HFFc6 (cell line): ENCODE measurements at regions not wholly inside any gene's neighbourhood (a gene's known extent, or its start where the extent isn't known, plus 50 kb on each side); places are given as distances from the start of the nearest gene placed in this dataset.
A peak's percentile ranks its signal among the peaks of the same experiment; 100 is the strongest.

Experiments used
- DNase-seq: peaks from one replicate; pipeline ENCODE4 v3.0.0-alpha.2; 2018
- H3K27ac Mint-ChIP-seq: 2 replicates; pipeline ENCODE4 v1.8.0; 2020; ENCODE audit warnings: mild to moderate bottlenecking, mixed read lengths
- H3K27me3 Mint-ChIP-seq: 2 replicates; pipeline ENCODE4 v1.8.0; 2021; ENCODE audit warnings: mild to moderate bottlenecking, moderate library complexity, mixed read lengths; ENCODE audit not compliant: insufficient read depth
- H3K36me3 Mint-ChIP-seq: 2 replicates; pipeline ENCODE4 v1.8.0; 2021; ENCODE audit warnings: low read depth, mixed read lengths
- H3K4me1 Mint-ChIP-seq: 2 replicates; pipeline ENCODE4 v1.8.0; 2020; ENCODE audit warnings: low read depth, mixed read lengths
- H3K4me3 Mint-ChIP-seq: 2 replicates; pipeline ENCODE4 v1.8.0; 2020; ENCODE audit warnings: mild to moderate bottlenecking, moderate library complexity, mixed read lengths
- H3K9me3 Mint-ChIP-seq: 2 replicates; pipeline ENCODE4 v1.8.0; 2020; ENCODE audit warnings: mild to moderate bottlenecking, mixed read lengths
- TF ChIP-seq, protein P1 (sequence below): fragments of 200-600 bp; sonication (generic); IDR thresholded peaks from 2 replicates; pipeline ENCODE4 v1.5.0; 2021; ENCODE audit warnings: antibody characterized with exemption, mild to moderate bottlenecking

DNA sequence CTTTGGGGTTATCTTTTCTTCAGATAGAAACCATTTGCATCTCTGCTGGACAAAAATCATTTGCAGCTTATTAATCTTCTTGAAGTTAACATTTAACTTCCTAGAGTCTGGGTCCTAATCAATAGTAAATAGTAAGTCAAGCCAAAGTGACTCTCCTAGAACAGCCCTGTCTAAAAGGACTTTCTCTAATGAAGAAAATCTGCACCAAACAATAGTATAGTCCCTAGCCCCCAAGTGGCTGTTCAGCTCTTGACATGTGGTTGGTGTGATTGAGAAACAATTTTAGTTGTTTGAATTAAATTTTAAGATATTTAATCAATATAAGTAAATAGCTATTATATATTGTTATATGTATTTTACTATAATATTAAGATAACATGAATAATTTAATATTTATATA, 64.6 kb upstream of the SHB start:
- Mint-ChIP-seq H3K4me1 (no peaks in the 10 kb centered on the region), H3K27ac (no peak overlapping the region), H3K4me3 (no peak overlapping the region), H3K9me3 (no peaks in the 10 kb centered on the region), H3K27me3 (peaks cover 35% of the 10 kb centered on the region), H3K36me3 (no peaks in the 10 kb centered on the region)
- TF ChIP-seq, protein P1, sequence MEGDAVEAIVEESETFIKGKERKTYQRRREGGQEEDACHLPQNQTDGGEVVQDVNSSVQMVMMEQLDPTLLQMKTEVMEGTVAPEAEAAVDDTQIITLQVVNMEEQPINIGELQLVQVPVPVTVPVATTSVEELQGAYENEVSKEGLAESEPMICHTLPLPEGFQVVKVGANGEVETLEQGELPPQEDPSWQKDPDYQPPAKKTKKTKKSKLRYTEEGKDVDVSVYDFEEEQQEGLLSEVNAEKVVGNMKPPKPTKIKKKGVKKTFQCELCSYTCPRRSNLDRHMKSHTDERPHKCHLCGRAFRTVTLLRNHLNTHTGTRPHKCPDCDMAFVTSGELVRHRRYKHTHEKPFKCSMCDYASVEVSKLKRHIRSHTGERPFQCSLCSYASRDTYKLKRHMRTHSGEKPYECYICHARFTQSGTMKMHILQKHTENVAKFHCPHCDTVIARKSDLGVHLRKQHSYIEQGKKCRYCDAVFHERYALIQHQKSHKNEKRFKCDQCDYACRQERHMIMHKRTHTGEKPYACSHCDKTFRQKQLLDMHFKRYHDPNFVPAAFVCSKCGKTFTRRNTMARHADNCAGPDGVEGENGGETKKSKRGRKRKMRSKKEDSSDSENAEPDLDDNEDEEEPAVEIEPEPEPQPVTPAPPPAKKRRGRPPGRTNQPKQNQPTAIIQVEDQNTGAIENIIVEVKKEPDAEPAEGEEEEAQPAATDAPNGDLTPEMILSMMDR: peak; percentile 40
- DNase-seq: no peak

GRCh38 chr9:38132956-38133355, 63.9 kb upstream of the SHB start:
- peaks cover 33% of the 10 kb centered on the region for H3K27me3 Mint-ChIP-seq
- no peaks in the 10 kb centered on the region for H3K4me1 Mint-ChIP-seq
- TF ChIP-seq, protein P1: no peak
- no peaks in the 10 kb centered on the region for H3K9me3 Mint-ChIP-seq
- no peak for DNase-seq
- no peaks in the 10 kb centered on the region for H3K36me3 Mint-ChIP-seq
- H3K4me3 Mint-ChIP-seq: no peak overlapping the region
- H3K27ac Mint-ChIP-seq: no peak overlapping the region

- no peak for DNase-seq
- Mint-ChIP-seq H3K36me3 (no peaks in the 10 kb centered on the region), H3K4me3 (no peak overlapping the region), H3K4me1 (no peaks in the 10 kb centered on the region), H3K27me3 (peaks cover 27% of the 10 kb centered on the region), H3K9me3 (no peaks in the 10 kb centered on the region), H3K27ac (no peak overlapping the region)
- TF ChIP-seq, protein P1: no peak
Measured at GRCh38 chr9:38131729-38132128, 62.7 kb upstream of the SHB start.

GRCh38 chr9:38130724-38131123, 61.7 kb upstream of the SHB start:
- no peak overlapping the region for H3K4me3 Mint-ChIP-seq
- H3K9me3 Mint-ChIP-seq: no peaks in the 10 kb centered on the region
- TF ChIP-seq, protein P1: no peak
- no peak for DNase-seq
- peaks cover 25% of the 10 kb centered on the region for H3K27me3 Mint-ChIP-seq
- no peak overlapping the region for H3K27ac Mint-ChIP-seq
- no peaks in the 10 kb centered on the region for H3K4me1 Mint-ChIP-seq
- H3K36me3 Mint-ChIP-seq: no peaks in the 10 kb centered on the region

- DNase-seq: no peak
- Mint-ChIP-seq H3K4me1 (no peaks in the 10 kb centered on the region), H3K27ac (no peak overlapping the region), H3K27me3 (peaks cover 27% of the 10 kb centered on the region), H3K9me3 (no peaks in the 10 kb centered on the region), H3K4me3 (no peak overlapping the region), H3K36me3 (no peaks in the 10 kb centered on the region)
- TF ChIP-seq, protein P1: no peak
Measured at GRCh38 chr9:38129366-38129765, 60.3 kb upstream of the SHB start.

DNA sequence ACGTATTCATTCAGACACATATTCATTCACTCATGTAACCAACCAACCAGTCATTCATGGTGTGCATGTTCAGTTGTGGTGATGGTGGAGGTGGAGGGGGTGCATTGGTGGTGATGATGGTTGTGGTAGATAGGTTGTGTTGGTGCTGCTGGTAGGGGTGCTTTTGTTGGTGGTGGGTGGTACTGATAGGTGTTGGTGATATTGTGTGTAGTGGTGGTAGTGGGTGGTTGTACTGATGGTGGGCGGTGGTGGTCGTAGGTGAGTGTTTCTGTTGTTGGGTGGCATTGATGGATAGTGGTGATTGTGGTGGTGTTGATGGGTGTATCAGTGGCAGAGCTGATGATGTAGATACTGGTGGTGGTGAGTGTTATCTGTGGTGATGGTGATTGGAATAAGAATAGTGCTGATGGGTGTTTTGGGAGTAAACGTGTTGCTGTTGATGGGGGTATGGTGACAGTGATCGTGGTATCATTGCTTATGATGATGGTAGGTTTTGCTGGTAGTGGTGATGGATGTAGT, 59.8 kb upstream of the SHB start:
- Mint-ChIP-seq H3K4me3 (no peak overlapping the region), H3K9me3 (no peaks in the 10 kb centered on the region), H3K36me3 (no peaks in the 10 kb centered on the region), H3K4me1 (no peaks in the 10 kb centered on the region), H3K27me3 (peaks cover 27% of the 10 kb centered on the region), H3K27ac (no peak overlapping the region)
- no peak for DNase-seq
- TF ChIP-seq, protein P1: no peak
